Mesenchymal stem cell (in vitro differentiated cells and primary cell): ENCODE measurements at regions not wholly inside any gene's neighbourhood (a gene's known extent, or its start where the extent isn't known, plus 50 kb on each side); places are given as distances from the start of the nearest gene placed in this dataset.

Source experiments
- DNase-seq: peaks from one replicate; pipeline ENCODE4 v3.0.0-alpha.2; 2013
- H2AFZ ChIP-seq: one replicate; pipeline ENCODE4 v1.6.1; 2013; ENCODE audit warnings: low read depth, mild to moderate bottlenecking, control low read depth, inconsistent platforms, low read length, moderate library complexity
- H2AK5ac ChIP-seq: 2 replicates; pipeline ENCODE4 v1.6.1; 2013; ENCODE audit warnings: low read length, moderate library complexity, mild to moderate bottlenecking, inconsistent platforms; ENCODE audit not compliant: severe bottlenecking
- H2BK120ac ChIP-seq: one replicate; pipeline ENCODE4 v1.6.1; 2013; ENCODE audit warnings: low read depth, mild to moderate bottlenecking, inconsistent platforms, low read length, moderate library complexity
- H2BK12ac ChIP-seq, 2 experiments: one replicate each; pipeline ENCODE4 v1.6.1; 2013; ENCODE audit warnings: inconsistent platforms in 2 of 2, low read length in 2 of 2, mild to moderate bottlenecking in 2 of 2, moderate library complexity in 2 of 2, control low read depth in 1 of 2
- H2BK15ac ChIP-seq: one replicate; pipeline ENCODE4 v1.6.1; 2013; ENCODE audit warnings: mild to moderate bottlenecking, low read depth, inconsistent platforms; ENCODE audit not compliant: poor library complexity, severe bottlenecking
- H2BK5ac ChIP-seq: 2 replicates; pipeline ENCODE4 v1.6.1; 2013; ENCODE audit warnings: low read depth, mild to moderate bottlenecking, low read length, control low read depth, inconsistent platforms; ENCODE audit not compliant: poor library complexity, severe bottlenecking
- H3K14ac ChIP-seq, 2 experiments: one replicate each; pipeline ENCODE4 v1.6.1; 2013; ENCODE audit warnings: inconsistent platforms in 2 of 2, low read length in 2 of 2, control low read depth in 1 of 2, mild to moderate bottlenecking in 1 of 2, moderate library complexity in 1 of 2
- H3K18ac ChIP-seq, 2 experiments: one replicate each; pipeline ENCODE4 v1.6.1; 2013; ENCODE audit warnings: inconsistent platforms in 2 of 2, low read length in 2 of 2, control low read depth in 1 of 2, low read depth in 1 of 2, mild to moderate bottlenecking in 1 of 2
- H3K23ac ChIP-seq, 2 experiments: one replicate each; pipeline ENCODE4 v1.6.1; 2013; ENCODE audit warnings: inconsistent platforms in 2 of 2, low read length in 2 of 2, mild to moderate bottlenecking in 2 of 2, moderate library complexity in 2 of 2, control low read depth in 1 of 2
- H3K27ac ChIP-seq: 2 replicates; pipeline ENCODE4 v1.5.1; 2013; ENCODE audit warnings: mild to moderate bottlenecking, moderate library complexity, low read length, control low read depth, inconsistent platforms; ENCODE audit not compliant: poor library complexity, severe bottlenecking
- H3K27me3 ChIP-seq, 2 experiments: 2 replicates each; pipeline versions ENCODE4 v1.6.1 to v1.7.0; 2013; ENCODE audit warnings: low read length in 2 of 2, mild to moderate bottlenecking in 2 of 2, moderate library complexity in 2 of 2, control low read depth in 1 of 2, inconsistent platforms in 1 of 2; ENCODE audit not compliant: control insufficient read depth in 1 of 2, insufficient read depth in 1 of 2
- H3K36me3 ChIP-seq, 2 experiments: 2 replicates each; pipeline versions ENCODE4 v1.6.1 to v1.7.0; 2013; ENCODE audit warnings: low read length in 2 of 2, control low read depth in 1 of 2, inconsistent platforms in 1 of 2, low read depth in 1 of 2, mild to moderate bottlenecking in 1 of 2; ENCODE audit not compliant: insufficient read depth in 2 of 2, control insufficient read depth in 1 of 2
- H3K4ac ChIP-seq, 2 experiments: one replicate each; pipeline ENCODE4 v1.6.1; 2013; ENCODE audit warnings: inconsistent platforms in 2 of 2, low read length in 2 of 2, mild to moderate bottlenecking in 2 of 2, moderate library complexity in 2 of 2, control low read depth in 1 of 2, low read depth in 1 of 2
- H3K4me1 ChIP-seq: 2 replicates; pipeline ENCODE4 v1.6.1; 2013; ENCODE audit warnings: low read depth, low read length, control low read depth; ENCODE audit not compliant: control insufficient read depth, insufficient read depth
- H3K4me2 ChIP-seq: 2 replicates; pipeline ENCODE4 v1.6.1; 2013; ENCODE audit warnings: low read length, mild to moderate bottlenecking, inconsistent platforms; ENCODE audit not compliant: poor library complexity, severe bottlenecking
- H3K4me3 ChIP-seq, 2 experiments: 2 replicates each; pipeline versions ENCODE4 v1.5.1 to v1.7.0; 2013; ENCODE audit warnings: low read length in 2 of 2, mild to moderate bottlenecking in 2 of 2, control low read depth in 1 of 2, low read depth in 1 of 2; ENCODE audit not compliant: insufficient read depth in 1 of 2
- H3K79me1 ChIP-seq: replicated peaks from 2 replicates; pipeline ENCODE4 v1.6.1; 2013; ENCODE audit warnings: mild to moderate bottlenecking, control low read depth, low read length, inconsistent platforms; ENCODE audit not compliant: poor library complexity, severe bottlenecking
- H3K9ac ChIP-seq: 2 replicates; pipeline ENCODE4 v1.7.0; 2013; ENCODE audit warnings: mild to moderate bottlenecking, low read length, moderate library complexity
- H3K9me3 ChIP-seq: 2 replicates; pipeline ENCODE4 v1.7.0; 2013; ENCODE audit warnings: mild to moderate bottlenecking, low read length; ENCODE audit not compliant: control insufficient read depth
- H4K8ac ChIP-seq: one replicate; pipeline ENCODE4 v1.6.1; 2013; ENCODE audit warnings: inconsistent platforms, mild to moderate bottlenecking, low read length, moderate library complexity
- H4K91ac ChIP-seq: one replicate; pipeline ENCODE4 v1.6.1; 2013; ENCODE audit warnings: mild to moderate bottlenecking, low read length, inconsistent platforms
- WGBS: methylation state at CpG from one replicate; pipeline ENCODE4 v1.1.7; 2013; ENCODE audit warnings: mixed read lengths; 5-methylcytosine and 5-hydroxymethylcytosine counted together

DNA sequence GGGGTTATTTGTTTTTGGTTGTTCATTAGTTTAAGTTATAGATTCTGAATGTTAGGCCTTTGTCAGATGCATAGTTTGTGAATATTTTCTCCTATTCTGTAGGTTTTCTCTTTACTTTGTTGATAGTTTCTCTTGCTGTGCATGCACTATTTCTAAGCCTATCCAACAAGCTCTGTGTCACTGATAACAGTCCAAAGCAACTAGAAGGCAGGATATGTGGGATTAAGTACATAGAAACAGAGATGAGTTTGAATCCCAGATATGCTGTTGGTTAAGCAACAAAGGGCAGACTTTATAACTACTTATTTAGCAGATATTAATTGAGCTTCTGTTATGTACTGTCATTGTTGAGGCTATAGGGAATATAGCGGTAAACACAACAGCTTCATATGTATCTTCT lies 390.4 kb downstream of the INSC start:
- no peaks in the 10 kb centered on the region for H3K9me3 ChIP-seq
- no peak overlapping the region for H2AFZ ChIP-seq
- no peaks in the 10 kb centered on the region for H3K79me1 ChIP-seq
- no peak overlapping the region for H3K4me2 ChIP-seq
- H3K14ac ChIP-seq = no peak overlapping the region
- H3K4me1 ChIP-seq = no peaks in the 10 kb centered on the region
- H2BK15ac ChIP-seq = no peak overlapping the region
- H3K36me3 ChIP-seq = no peaks in the 10 kb centered on the region
- H4K8ac ChIP-seq = no peak overlapping the region
- no peak overlapping the region for H3K23ac ChIP-seq
- H3K18ac ChIP-seq = no peak overlapping the region
- no peak overlapping the region for H2BK12ac ChIP-seq
- H2BK5ac ChIP-seq = no peak overlapping the region
- no peak overlapping the region for H3K9ac ChIP-seq
- 100% methylated on average over 1 of the region's 1 CpG for WGBS
- H3K27me3 ChIP-seq = no peaks in the 10 kb centered on the region
- H3K27ac ChIP-seq = no peak overlapping the region
- no peak overlapping the region for H3K4ac ChIP-seq
- H4K91ac ChIP-seq = no peak overlapping the region
- H2BK120ac ChIP-seq = no peak overlapping the region
- no peak overlapping the region for H2AK5ac ChIP-seq
- H3K4me3 ChIP-seq = no peak overlapping the region
- no peak for DNase-seq

DNA sequence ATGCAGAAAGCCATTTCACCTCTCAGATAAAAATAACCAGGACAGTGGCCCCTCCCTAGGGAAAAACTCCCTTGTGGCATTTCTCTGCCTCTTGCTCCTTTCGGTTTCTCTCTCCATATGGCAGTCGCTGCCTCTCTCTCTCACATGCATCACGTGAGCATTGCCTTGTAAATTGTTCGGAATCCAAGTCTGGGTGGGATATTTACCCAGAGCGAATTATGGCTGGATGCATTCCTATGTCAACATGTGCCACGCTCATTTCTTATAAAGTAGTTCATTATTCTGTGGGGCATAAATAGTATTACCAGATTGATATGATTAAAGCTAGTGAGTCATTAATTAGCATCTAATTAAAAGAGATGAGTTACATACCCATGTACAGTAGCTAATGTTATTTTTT lies 392.9 kb downstream of the INSC start:
- no peak overlapping the region for H2BK12ac ChIP-seq
- H3K4me2 ChIP-seq = no peak overlapping the region
- no peak overlapping the region for H3K18ac ChIP-seq
- H2BK5ac ChIP-seq = no peak overlapping the region
- H2BK15ac ChIP-seq = no peak overlapping the region
- DNase-seq = no peak
- no peak overlapping the region for H3K23ac ChIP-seq
- H3K27ac ChIP-seq = no peak overlapping the region
- peaks cover 3% of the 10 kb centered on the region for H3K9me3 ChIP-seq
- H3K4me3 ChIP-seq = no peak overlapping the region
- no peak overlapping the region for H2BK120ac ChIP-seq
- no peak overlapping the region for H3K4ac ChIP-seq
- H3K27me3 ChIP-seq = no peaks in the 10 kb centered on the region
- H3K14ac ChIP-seq = no peak overlapping the region
- H2AK5ac ChIP-seq = no peak overlapping the region
- H3K79me1 ChIP-seq = no peaks in the 10 kb centered on the region
- no peaks in the 10 kb centered on the region for H3K36me3 ChIP-seq
- no peak overlapping the region for H3K9ac ChIP-seq
- no peaks in the 10 kb centered on the region for H3K4me1 ChIP-seq
- 83% methylated on average over 4 of the region's 6 CpGs for WGBS
- H4K91ac ChIP-seq = no peak overlapping the region
- H2AFZ ChIP-seq = no peak overlapping the region
- no peak overlapping the region for H4K8ac ChIP-seq

DNA sequence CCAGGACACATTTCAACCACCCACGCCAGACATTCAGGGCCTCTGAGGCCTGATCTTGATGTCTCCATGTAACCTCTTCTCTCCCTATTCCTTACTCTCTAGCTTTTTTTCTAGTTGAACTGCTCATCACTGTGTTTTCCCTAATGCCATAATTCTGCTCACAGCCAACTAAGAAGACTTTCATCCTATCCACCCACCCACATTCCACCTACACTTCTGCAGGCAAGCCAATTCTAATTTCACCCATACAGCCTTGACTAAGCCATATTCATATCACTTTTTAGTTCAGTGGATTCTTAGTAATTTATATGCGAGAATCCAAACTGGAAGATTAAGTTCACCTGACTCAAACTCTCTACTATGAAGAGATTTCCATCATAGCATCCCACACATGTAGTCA lies 394.4 kb downstream of the INSC start:
- DNase-seq = no peak

DNA sequence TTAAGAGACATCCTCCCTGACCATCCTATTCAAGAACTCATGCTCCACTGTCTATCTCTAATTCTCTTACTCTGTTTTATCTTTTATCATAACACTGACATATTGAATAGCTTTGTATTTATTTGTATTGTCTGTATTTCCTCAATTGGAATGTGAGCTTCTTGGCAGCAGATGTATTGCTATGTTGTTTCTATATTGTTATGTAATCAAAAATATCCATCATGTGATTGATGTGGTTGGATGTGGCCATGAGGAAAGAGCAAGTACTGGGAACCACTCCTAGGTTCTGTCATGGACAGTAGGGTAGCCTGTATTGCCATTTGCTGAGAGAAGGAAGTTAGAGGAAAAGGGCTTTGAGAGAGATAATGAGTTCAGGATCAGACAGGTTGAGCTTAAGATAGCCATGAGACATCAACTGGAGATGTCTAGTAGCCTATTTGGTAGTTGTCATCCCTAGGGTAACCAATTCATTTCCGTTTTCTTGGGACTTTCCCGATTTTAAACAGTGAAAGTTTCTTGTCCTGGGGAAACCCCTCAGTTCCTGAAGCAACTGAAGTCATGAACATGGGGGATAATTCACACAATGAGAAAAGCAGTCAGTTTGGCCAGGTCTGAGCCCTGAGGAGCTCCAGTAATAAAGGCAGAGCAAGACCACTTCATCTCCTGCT lies 404.5 kb downstream of the INSC start:
- no peaks in the 10 kb centered on the region for H3K27me3 ChIP-seq
- H3K9me3 ChIP-seq = peaks cover 44% of the 10 kb centered on the region
- H2BK15ac ChIP-seq = no peak overlapping the region
- no peak overlapping the region for H2BK12ac ChIP-seq
- H3K36me3 ChIP-seq = no peaks in the 10 kb centered on the region
- no peak overlapping the region for H2AK5ac ChIP-seq
- H3K4me3 ChIP-seq = no peak overlapping the region
- no peak overlapping the region for H4K8ac ChIP-seq
- no peak overlapping the region for H2BK120ac ChIP-seq
- H3K4me1 ChIP-seq = no peaks in the 10 kb centered on the region
- H3K14ac ChIP-seq = no peak overlapping the region
- no peaks in the 10 kb centered on the region for H3K79me1 ChIP-seq
- H3K4ac ChIP-seq = no peak overlapping the region
- H2AFZ ChIP-seq = no peak overlapping the region
- H3K4me2 ChIP-seq = no peak overlapping the region
- H3K23ac ChIP-seq = no peak overlapping the region
- DNase-seq = no peak
- H2BK5ac ChIP-seq = no peak overlapping the region
- WGBS = 83% methylated on average over 2 of the region's 2 CpGs
- H4K91ac ChIP-seq = no peak overlapping the region
- H3K18ac ChIP-seq = no peak overlapping the region
- no peak overlapping the region for H3K9ac ChIP-seq
- H3K27ac ChIP-seq = no peak overlapping the region

More for the DNA sequence above, 394.4 kb downstream of the INSC start:
- Histone ChIP-seq H2BK5ac (no peak overlapping the region), H3K27me3 (no peaks in the 10 kb centered on the region), H2BK15ac (no peak overlapping the region), H3K9me3 (peaks cover 9% of the 10 kb centered on the region), H3K14ac (no peak overlapping the region), H3K79me1 (no peaks in the 10 kb centered on the region), H3K4ac (no peak overlapping the region), H3K18ac (no peak overlapping the region), H3K23ac (no peak overlapping the region), H2BK120ac (no peak overlapping the region), H2AK5ac (no peak overlapping the region), H3K27ac (no peak overlapping the region), H3K4me1 (no peaks in the 10 kb centered on the region), H3K4me3 (no peak overlapping the region), H3K4me2 (no peak overlapping the region), H2AFZ (no peak overlapping the region), H4K8ac (no peak overlapping the region), H4K91ac (no peak overlapping the region), H3K36me3 (no peaks in the 10 kb centered on the region), H2BK12ac (no peak overlapping the region), H3K9ac (no peak overlapping the region)
- WGBS = 98% methylated on average over 2 of the region's 2 CpGs
